AG04449 (cell line): ENCODE measurements at regions not wholly inside any gene's neighbourhood (a gene's known extent, or its start where the extent isn't known, plus 50 kb on each side); places are given as distances from the start of the nearest gene placed in this dataset.

Source experiments
- CTCF ChIA-PET: fragments of 350-600 bp; formaldehyde crosslinking; extraction: SDS; loops from one replicate; lab custom pipeline; 2021; ENCODE audit warnings: antibody characterized with exemption; lab: Yijun Ruan, JAX
- POLR2A ChIA-PET: fragments of 400-600, 350-600 bp; formaldehyde crosslinking; extraction: SDS; loops from one replicate; lab custom pipeline; 2020; ENCODE audit warnings: antibody characterized with exemption, inconsistent platforms; lab: Yijun Ruan, JAX
- DNase-seq: peaks from one replicate; pipeline ENCODE4 v3.0.0-alpha.2; 2010; ENCODE audit warnings: low read depth, low spot score
- H3K4me3 ChIP-seq: 2 replicates; pipeline ENCODE4 v1.5.1; 2011; ENCODE audit warnings: low read depth, mild to moderate bottlenecking, control low read depth, low read length
- TF ChIP-seq, protein P1 (sequence below): IDR thresholded peaks from one replicate; pipeline ENCODE4 v1.5.1; 2011; ENCODE audit warnings: mild to moderate bottlenecking, moderate library complexity, low read length, control low read depth, inconsistent platforms; ENCODE audit not compliant: insufficient read depth; ENCODE audit errors: missing control alignments

DNA sequence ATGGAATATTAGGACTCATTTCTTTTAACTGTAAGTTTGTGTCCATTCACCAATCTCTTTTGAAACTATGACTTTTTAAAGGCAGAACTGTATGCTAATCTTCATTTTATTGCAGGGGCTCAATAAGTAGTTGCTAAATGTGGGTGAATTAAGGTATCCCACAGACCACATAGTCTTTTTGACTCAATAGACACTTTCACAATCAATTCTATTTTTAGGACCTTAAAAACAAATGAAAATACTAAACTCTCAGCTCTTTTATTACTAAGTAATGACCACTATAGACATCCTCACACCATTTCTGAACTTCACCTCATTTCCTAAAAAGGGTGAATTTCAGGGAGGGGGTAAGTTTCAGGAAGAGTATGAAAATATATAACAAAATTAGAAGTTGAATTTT lies 106.8 kb upstream of the BEND6 start:
- TF ChIP-seq, protein P1, sequence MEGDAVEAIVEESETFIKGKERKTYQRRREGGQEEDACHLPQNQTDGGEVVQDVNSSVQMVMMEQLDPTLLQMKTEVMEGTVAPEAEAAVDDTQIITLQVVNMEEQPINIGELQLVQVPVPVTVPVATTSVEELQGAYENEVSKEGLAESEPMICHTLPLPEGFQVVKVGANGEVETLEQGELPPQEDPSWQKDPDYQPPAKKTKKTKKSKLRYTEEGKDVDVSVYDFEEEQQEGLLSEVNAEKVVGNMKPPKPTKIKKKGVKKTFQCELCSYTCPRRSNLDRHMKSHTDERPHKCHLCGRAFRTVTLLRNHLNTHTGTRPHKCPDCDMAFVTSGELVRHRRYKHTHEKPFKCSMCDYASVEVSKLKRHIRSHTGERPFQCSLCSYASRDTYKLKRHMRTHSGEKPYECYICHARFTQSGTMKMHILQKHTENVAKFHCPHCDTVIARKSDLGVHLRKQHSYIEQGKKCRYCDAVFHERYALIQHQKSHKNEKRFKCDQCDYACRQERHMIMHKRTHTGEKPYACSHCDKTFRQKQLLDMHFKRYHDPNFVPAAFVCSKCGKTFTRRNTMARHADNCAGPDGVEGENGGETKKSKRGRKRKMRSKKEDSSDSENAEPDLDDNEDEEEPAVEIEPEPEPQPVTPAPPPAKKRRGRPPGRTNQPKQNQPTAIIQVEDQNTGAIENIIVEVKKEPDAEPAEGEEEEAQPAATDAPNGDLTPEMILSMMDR, result no peak
- ChIA-PET CTCF (interaction anchor here (1.2 to 7.3 kb wide), 6 partner anchors 13 to 205 kb away, joined by 3 to 86 read pairs (median 5); partner anchors contain the start of gene DST), POLR2A (no interaction called here)
- H3K4me3 ChIP-seq, result no peak overlapping the region
- no peak for DNase-seq

DNA sequence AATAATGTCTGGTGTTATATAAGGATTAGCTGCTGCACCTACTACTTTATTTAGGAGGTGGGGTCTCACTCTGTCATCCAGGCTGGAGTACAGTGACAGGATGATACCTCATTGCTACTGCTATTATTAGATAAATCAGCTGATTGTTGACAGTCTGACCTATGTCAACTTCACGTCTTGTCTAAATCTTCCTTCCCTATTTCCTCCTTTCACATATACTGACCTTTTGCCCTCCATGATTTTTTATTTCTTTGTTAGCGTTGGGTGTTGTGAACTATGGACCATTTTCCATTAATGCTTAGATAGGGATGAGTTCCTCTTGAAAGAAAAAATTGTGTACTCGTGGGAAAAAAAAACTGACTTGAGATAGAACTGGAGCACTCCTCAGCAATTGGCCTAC lies 109.9 kb upstream of the BEND6 start:
- TF ChIP-seq, protein P1, result no peak
- POLR2A ChIA-PET, result no interaction called here
- H3K4me3 ChIP-seq, result no peak overlapping the region
- CTCF ChIA-PET, result interaction anchor here (1.1 to 3.8 kb wide), 10 partner anchors 13 to 472 kb away, joined by 3 to 13 read pairs (median 6); partner anchors contain the start of gene PRIM2
- no peak for DNase-seq

DNA sequence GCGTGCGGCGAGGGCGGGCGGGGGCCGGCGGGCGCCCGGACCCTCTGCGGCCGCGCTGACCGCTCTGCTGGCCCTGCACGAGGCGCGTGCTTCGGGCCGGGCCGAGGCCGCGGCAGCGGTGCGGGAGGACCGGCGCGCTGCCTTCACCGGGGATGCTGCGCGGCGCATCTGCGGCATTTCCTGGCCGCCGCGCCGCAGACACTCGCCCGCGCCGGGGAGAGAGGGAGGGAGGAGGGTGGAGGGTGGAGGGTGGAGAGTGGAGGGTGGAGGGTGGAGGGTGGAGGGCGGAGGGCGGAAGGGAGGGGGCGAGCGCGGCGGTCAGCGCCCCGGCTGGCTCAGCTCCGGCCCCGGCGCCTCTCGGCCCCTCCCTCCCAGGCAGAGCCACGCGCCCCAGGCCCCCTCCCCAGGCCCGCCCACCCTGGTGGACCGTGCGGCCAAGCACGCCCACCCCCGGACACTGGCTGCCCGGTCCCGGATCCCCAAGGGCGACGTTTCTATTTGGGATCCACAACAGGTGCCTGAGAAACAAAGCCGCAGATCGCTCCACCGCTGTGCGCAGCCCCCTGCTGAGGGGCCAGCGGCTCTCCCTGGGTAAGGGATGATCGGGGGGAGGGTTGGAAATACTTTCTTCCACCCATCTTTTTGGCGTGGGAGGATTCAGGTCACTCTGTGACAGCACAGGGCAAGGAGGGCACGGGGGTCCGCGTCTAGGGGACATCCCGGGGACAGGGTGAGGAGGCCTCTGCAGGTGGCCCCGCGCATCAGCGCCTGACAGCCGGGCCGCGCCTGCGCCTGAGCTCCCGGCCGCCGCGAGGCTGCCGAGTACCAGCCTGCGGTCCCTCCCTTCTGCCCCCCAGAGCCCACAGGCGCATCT lies 111.2 kb upstream of the BEND6 start:
- ChIA-PET CTCF (interaction anchor here (0.6 to 3.2 kb wide), 12 partner anchors 14 to 479 kb away, joined by 3 to 13 read pairs (median 3); partner anchors contain the start of gene PRIM2), POLR2A (no interaction called here)
- TF ChIP-seq, protein P1, result peak; percentile 80
- DNase-seq, result no peak
- H3K4me3 ChIP-seq, result peak overlapping the region; percentile 75

DNA sequence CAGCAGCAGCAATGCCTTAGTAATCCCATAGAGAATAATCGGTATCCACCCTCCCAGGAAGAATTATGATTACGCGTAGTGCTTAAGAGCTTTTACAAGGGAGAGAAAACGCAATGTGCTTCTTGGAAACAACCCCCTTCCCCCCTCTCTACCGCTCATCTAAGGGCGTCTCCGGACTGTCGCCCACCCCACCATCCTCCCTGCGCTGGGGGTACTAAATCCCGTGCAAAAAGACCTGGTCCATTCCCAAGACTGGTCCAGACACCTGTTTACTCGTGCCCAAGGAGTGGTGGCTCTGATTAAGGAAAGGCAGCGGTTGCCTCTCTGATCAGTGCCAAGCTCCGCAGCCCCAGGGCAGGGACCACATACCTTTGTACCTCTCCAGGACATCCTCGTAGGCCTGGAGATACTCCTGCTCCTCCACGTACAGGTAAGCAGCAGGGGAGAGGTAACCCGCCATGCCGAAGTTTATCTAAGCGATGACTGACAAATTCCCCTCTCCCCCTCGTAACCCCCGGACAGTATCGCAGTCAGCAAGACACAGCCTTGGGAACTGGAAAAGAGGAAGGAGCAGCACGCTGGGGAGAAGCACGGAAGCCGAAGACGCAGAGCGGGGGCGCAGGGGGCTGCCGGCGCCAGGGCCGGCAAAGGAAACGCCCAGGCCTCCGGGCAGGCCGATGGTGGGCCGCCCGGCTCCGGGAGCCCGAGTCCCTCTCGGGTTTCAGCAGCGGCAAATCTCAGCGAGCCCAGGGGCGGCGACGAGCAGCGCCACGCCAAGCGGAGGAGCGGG lies 112.0 kb upstream of the BEND6 start:
- CTCF ChIA-PET, result interaction anchor here (2.7 kb wide), 1 partner anchor 8 kb away, joined by 13 read pairs; no protein-coding TSS in a partner anchor
- POLR2A ChIA-PET, result interaction anchor here (0.6 kb wide), 1 partner anchor 130 kb away, joined by 3 read pairs; no protein-coding TSS in a partner anchor
- TF ChIP-seq, protein P1, result no peak
- no peak for DNase-seq
- peak overlapping the region; percentile 75 for H3K4me3 ChIP-seq

DNA sequence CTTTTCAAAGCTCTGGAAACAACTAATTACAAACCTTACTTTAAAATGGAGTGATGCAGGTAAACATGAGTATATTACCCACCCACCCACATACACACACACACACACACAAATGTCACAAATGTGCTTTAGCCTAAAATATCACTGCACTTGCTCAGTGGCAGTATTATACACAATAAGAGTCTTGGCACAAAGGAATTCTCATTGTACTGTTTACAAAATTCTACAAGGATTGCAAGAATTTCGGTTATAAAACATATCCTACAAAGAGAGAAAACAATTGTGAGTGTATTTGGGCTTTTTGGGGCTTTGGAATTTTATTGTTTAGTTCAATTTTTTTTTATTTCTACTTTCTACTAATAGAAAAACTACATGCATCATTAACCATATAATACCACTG lies 113.2 kb upstream of the BEND6 start:
- POLR2A ChIA-PET, result no interaction called here
- CTCF ChIA-PET, result interaction anchor here (1.0 to 2.7 kb wide), 6 partner anchors 9 to 179 kb away, joined by 3 to 13 read pairs (median 4); no protein-coding TSS in a partner anchor
- no peak for DNase-seq
- peak overlapping the region; percentile 75 for H3K4me3 ChIP-seq
- TF ChIP-seq, protein P1, result no peak

DNA sequence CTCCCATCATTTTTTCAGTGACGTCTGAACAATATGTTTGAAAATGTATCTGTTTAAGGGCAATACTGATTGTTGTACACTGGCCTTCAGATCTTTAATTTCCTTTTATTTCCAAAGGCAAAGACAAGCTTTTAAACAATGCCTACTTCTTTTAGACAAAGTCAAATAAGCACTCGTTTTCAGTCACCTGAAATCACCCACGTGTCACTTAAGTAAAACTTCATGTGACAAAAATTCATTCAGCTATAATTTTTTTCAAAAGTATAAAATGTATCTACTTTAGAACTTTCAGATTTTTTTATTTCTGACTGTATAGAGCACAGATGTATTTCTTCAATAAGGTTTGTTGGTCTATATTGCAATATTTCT lies 113.5 kb upstream of the BEND6 start:
- TF ChIP-seq, protein P1, result no peak
- no peak for DNase-seq
- H3K4me3 ChIP-seq, result peak overlapping the region; percentile 75
- POLR2A ChIA-PET, result no interaction called here
- CTCF ChIA-PET, result interaction anchor here (0.9 to 2.7 kb wide), 7 partner anchors 10 to 179 kb away, joined by 3 to 13 read pairs (median 3); no protein-coding TSS in a partner anchor
